SKM-1 treated with dmso at 0.1 percent for 144 hours (cell line): ENCODE measurements at regions not wholly inside any gene's neighbourhood (a gene's known extent, or its start where the extent isn't known, plus 50 kb on each side); places are given as distances from the start of the nearest gene placed in this dataset.
"Not testable (repeated sequence)": the region's sequence is repeated elsewhere in the genome, so short reads cannot be mapped to it uniquely, and the experiment has no call there.

Experiments
- DNase-seq: peaks from one replicate; lab custom pipeline; 2025; ENCODE audit not compliant: unreplicated experiment; lab: John Stamatoyannopoulos, UW

DNA sequence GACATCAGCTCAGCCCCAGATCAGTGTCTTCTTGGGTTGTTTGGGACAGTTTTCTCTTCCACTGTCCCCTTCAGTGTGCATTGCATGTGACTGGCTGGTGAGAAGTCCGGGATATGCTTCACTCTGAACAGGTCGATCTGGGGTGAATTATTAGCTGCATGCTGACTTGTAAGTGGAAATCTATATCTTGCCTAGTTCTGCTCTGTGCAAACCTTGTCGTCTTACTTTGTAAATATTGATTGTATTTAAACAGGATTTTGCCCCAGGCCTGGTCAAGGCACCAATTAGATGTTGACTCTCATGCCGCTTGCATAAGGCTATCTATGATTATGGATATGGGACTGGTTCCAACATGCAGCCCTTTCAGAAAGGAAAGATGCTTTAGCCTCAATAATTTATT is 669.7 kb downstream of the TYW1 start:
- DNase-seq: not testable (repeated sequence)

DNA sequence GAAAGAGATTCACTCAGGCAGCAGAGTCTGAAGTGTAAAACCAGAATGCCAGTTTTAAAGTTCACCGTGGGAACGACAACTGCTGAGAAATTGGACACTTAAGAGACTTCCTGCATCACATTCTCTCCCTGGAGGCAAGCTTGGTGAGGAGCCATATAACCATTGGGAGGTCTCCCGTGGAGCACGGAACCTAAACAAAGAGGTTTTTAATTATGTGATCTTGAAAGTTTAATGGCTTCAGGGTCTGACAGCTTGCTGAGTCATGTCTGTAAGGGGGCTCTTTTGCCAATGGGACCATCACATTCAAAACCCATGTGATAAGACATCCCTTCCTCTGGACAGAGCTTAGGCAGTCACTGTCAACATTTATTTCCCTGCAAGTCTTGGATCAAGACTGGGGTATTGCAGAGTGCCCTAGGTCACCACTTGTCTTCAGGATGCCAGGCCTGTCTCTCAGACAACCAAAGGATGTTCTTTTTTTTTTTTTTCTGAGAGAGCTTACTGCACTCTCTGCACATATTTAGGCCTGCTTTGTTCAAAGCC is 674.4 kb downstream of the TYW1 start:
- no peak for DNase-seq

DNA sequence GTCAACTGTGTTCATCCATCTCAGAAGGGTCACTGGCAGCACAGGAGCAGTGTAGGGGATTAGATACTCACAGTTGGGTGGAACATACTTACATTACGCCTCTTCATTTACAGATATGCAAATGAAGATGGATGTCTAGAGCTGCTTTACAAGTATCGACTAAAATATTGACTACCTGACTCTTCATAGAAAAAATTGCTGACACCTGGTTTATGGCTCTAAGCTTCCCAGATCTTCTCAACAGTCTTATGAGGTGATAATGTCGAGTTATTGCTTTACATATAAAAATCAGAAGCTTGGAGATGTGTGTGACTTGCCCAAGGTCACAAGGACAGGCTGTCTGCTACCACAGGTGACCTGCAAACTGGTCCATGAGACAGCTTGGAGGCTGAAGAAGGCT is 677.2 kb downstream of the TYW1 start:
- DNase-seq: no peak

DNA sequence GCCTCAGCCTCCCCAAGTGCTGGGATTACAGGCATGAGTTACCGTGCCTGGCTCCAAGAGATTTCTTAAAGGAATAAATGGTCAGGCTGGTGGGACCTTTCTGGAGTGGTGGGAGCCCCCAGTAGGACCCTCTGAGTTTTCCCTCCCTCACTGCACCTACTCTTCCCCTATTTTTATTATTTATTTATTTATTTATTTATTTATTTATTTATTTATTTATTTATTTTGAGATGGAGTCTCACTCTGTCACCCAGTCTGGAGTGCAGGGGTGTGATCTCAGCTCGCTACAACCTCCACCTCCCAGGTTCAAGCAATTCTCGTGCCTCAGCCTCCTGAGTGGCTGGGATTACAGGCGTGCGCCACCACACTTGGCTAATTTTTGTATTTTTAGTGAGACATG is 678.2 kb downstream of the TYW1 start:
- DNase-seq: not testable (repeated sequence)

DNA sequence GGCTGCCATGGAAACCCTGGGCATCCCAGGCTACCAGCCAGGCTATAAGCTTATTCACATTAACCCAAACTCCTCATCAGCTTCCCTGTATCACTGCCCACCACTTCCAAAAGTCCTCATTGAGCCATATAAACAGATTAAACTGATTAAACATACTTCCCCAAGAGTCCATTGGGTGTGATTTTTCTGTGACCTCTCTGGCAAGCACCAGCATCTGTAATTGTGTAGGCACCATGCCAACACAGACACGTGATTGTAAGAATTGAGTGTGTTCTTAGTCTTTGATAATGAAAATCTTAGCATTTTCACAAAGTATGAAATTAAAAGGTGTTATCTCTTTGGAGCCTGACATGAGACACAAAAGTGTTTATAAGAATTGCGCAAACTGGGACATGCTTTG is 679.3 kb downstream of the TYW1 start:
- no peak for DNase-seq

DNA sequence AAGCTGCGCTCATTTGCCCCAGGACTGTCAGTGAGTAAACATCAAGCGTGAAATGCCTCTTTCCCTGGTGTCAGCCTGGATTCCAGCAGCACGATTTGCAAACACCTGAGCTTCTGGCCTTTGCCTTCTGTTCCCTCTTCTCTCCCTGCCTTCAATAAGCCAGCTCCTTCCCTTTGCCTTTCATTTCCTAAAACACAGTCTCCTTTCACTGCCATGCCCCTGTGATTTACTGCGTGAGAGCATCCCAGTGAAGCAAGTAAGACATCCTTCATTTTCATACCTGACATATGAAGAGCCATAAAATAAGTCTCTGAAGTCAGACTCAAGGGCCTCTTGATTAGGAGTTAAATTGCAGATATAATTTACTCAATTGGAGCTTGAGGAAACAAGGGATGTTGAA is 681.8 kb downstream of the TYW1 start:
- DNase-seq: no peak

DNA sequence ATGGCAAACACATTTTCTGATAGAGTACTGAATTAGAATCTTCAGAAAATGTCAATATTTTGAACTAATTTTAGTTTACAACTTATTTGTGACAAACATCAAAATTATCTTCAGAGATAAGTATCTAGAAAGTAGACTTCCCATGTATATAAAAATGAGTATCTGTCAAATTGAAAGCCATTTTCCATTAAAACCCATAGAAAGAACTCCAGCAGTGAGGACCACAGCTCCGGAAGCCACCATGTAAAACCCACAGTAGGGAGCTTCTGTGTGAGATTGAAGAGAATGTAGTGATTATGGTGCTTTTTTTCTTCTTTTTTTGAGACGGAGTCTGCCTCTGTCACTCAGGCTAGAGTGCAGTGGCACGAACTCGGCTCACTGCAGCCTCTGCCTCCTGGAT is 687.0 kb downstream of the TYW1 start:
- no peak for DNase-seq

DNA sequence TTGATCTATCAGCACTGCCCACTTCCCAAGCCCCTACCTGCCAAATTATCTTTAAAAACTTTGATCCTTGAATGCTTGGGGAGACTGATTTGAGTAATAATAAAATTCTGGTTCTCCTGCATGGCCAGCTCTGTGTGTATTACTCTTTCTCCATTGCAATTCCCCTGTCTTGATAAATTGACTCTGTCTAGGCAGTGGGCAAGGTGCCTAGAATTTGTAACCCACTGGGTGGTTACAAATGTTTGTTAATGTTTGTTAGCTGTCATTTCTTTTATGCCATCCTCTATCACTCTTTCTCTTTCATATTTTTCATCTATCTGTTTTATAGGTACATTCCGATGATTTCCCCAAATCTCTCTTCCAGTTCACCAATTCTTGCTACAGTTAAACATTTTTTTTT is 694.1 kb downstream of the TYW1 start:
- DNase-seq: no peak

DNA sequence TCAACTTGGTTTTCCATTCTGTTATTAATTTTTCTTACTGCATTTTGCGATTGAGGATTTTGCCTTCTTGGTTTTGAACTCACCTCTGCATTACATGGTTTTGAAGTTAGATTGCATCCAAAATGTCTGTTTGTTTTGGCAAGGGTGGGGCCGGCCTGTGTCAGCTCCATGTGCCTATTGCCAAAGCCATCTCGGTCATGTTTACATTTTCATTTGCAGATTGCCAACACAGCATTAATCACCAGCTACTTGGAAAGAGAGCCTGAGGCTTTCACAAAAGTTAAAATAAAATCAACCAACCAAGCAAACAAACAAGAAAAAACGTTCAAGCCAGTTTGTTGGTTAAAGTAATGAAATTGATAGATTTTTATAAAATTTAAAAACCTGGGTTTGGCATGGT is 695.8 kb downstream of the TYW1 start:
- no peak for DNase-seq

DNA sequence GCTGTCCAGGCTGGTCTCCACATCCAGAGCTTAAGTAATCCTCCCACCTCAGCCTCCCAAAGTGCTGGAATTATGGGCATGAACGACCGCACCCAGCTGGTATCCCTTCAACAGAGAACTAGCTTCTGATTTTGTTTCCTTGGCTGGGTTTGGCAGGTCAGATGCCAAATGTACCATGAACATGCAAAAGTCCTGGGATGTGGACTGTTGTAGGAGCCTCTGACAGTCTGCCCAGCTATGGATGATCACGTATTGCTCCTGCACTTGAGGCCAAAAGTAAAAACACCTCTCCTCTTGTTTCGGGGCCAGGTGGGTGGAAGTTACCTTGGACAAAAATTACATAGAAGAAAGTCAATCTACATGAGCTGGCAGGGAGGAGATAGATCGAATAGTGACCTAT is 699.5 kb downstream of the TYW1 start:
- no peak for DNase-seq

DNA sequence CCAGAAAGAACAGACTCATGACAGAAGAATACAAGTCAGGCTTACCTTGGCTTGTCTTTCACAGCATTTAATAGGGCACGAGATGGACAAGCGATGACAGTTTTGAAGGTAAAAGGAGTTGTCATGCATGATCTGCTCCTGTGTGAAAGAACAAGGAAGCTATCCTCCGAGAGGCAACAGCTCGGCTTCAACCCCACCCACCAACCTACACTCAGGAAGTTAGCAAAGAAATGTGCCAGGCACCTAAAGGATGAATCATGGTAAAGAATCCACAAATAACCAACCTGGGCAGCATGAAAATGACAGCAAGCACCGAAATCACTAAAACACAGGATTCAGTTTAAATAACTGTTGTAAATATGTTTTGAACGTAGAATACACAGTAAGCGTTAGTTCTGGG is 700.2 kb downstream of the TYW1 start:
- no peak for DNase-seq

DNA sequence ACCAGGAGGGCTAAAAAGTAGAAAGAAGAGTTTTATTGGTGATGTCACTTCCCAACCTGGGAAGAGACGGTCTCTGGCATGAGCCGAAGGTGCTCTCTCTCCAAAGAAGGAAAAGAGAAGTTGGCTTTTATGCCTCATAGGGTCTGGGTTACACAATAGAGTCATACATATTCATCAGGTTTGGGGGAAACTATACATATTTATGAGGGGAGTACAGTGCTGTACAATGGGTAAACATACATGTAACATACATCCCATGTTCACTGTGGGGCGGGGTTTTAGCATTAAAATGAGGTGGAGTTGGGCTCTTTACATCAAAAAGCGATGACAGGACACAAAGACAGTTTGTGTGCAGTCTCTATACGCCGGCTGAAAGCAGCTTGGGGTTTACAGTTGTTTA is 701.7 kb downstream of the TYW1 start:
- no peak for DNase-seq

DNA sequence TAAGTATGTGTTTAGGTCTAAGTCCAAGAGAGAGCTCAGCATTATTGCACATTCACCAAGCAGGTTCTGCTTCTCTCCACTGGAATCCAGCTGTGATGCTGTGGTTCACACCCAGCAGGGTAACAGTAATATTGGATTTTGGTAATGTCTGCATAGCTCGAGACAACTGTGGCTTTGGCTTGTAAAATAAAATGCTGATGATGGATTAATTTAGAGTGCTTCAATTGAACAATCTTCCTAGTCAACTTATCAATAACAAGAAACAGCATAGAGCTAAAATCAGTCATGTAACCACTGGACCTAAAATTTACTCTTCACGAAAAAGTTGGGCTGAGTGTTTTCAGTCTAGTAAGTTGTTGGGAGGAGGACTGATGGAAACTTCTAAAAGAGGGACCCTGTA is 709.2 kb downstream of the TYW1 start:
- no peak for DNase-seq

DNA sequence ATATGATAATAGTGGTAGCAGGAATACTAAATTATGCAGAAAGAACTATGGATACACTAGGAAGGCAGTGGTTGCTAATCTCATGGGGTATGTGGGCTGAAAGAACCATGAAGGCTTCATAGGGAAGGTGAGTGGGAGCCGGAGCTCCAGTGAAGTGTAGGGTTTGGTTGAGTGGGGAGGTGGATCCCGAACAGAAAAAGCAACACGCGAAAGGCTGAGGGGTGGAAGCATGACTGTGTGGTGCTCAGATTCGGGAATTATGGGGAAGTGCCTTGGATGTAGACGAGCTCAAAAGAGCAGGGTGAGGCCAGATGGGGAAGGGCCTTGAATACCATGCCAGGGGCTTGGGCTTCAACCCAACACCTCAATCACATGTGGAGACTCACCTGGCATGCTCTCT is 715.1 kb downstream of the TYW1 start:
- DNase-seq: no peak

DNA sequence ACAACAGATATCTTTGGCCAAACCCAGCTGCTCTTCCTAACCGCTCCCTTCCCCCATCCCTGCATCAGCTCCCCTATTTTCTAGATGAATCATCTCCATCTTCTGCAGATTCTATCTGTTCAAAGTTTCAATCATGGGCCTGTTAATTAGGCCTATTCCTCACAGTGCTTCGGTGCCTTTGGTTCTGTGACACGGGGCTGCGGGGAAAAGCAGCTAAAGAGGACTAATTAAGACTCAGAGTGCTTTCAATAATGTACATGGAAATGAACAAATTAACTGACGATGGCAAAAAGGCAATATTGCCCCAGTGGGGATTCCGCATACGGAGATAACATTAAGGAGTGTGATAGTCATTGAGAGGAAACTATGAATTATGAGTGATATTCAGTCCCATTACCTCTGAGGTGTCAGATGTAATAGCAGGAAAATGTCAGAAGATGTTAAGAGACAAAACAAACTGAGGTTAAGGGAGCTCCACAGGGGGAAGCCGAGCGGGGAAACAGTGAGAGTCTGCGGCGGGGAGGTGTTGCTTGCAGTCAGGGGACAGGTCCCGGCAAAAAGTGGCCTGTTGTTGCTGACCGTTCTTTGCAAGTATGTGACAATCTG is 716.9 kb downstream of the TYW1 start:
- DNase-seq: no peak

DNA sequence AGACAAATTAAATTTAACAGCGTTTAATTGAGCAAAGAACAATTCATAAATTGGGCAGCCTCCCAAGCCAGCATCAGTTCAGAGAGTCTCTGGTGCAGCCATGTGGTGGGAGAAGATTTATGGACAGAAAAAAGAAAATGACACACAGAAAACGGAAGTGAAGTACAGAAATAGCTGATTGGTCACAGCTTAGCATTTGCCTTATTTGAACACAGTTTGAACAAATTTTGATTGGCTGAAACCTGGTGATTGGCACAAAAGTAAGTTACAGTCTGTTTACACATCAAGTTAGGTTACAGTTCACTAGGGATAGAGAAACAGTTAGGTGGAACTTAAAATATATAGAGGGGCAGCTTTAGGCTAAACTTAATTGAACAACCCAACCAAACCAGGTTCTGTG is 720.1 kb downstream of the TYW1 start:
- no peak for DNase-seq

DNA sequence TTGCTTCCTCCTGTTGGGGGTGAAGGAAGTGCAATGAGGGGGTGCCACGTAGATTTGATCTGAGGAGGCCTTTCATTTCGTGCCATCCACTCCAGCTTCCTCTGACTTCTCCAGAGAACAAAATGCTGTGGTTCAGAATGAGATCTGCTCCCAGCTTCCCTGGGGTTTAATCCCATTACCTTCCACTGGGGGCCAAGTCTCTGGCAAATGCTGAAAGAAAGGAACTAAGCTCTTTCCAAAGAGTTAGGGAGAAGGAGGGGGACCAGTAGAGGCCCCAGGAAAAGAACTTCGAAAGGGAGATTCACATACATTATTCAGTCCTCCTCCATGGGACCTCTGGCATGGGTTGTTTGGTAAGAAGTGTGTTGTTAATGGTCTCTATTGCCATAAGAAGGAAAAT is 727.0 kb downstream of the TYW1 start:
- no peak for DNase-seq

DNA sequence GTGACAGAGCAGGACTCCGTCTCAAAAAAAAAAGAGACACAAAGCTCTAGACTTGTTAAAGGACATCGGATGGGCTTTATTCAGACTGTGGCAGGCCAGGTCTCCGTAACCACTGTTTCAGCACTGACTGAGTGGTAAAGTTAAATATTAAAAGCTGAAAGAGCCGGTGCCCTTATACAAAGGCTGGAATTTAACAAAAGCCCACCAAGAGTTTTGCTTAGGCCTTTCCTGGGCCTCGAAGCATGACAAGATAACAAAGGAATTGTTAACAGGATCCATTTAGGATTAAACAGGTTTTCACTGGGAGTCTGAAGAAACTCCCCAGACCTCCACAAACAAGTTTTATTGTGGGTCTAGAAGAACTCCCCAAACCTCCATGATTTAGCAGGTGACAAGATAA is 727.8 kb downstream of the TYW1 start:
- DNase-seq: no peak

DNA sequence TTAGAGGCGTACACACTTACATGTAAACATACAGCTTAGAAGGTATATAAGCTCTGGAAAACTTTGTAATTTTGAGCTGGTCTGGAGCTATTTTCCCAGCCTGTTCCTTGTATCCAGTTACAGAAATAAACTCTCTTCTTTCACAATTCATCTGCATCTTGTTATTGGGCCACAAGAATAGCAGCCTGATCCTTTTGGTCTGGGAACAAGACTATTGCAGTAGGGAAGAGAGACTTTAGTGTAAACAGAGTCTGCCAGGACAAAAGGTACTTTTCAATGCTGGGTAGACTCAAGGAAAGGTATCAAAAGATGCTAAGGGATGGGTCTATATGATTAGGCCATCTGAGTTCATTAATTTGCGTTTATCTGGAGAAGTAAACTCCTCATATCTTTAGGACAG is 728.3 kb downstream of the TYW1 start:
- DNase-seq: no peak

DNA sequence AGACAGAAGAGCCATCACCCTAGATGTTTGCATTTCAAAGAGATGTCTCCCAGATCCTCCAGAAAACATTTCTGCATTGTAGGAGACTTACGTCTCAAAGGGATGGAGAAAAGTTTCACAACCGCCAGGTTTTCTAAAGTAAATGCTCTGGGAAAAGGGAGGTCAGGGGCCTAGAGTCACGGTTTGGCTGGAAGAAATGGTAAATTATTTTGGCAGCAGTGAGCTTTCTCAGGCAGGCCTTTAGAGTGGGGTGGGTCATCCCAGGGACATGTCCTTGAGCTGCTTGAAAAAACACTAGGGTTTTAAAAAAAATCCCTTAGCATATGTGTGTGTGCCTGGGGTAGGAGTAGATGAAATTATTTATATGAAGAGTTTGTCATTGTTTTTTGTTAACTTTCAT is 728.8 kb downstream of the TYW1 start:
- DNase-seq: no peak

DNA sequence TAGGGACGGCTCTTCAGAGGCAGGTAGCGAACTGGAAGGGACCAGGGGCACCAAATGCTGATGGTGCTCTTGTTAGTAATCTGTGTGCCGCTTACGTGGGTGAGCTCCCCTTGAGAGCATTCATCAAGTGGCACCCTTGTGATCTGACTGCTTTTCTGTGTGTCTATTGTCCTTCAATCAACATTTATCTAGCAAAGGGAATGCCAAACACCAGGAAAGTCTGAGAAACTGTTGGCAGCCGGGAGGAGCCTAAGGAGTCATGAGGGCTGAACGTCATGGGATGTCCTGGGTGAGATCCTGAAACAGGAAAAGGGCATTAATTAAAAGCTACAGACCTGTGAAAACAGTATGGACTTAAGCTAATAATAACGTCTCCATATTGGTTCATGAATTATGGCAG is 733.1 kb downstream of the TYW1 start:
- DNase-seq: no peak

DNA sequence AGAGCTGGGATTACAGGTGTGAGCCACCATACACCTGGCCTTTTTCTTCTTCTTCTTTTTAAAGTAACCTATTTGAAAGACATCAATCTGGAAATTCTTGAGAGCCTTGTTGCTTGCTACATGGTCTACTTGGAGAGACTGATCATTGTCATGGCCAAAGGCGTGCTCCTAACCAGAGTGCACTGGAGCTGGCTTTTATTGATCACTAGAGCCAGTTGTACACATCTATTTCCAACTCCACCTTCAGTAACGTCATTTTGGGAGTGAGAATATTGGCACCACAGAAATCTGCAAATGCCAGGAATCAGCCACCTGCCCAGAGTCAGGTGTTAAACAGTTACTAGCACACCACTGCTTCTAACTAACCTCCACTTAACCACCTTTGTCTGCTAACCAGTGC is 735.1 kb downstream of the TYW1 start:
- DNase-seq: no peak

DNA sequence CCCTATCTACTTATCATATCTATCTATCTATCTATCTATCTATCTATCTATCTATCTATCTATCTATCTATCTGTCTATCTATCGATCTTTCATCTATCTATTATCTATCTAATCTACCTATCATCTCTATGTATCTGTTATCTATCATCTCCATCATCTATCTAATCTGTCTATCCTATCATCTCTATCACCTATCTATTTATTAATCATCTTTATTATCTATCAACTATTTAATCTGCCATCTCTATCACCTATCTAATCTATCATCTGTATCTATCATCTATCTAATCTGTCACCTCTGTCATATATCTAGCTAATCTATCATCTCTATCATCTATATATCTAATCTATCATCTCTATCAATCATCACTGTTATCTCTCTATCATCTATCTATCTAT is 736.3 kb downstream of the TYW1 start:
- DNase-seq: no peak

DNA sequence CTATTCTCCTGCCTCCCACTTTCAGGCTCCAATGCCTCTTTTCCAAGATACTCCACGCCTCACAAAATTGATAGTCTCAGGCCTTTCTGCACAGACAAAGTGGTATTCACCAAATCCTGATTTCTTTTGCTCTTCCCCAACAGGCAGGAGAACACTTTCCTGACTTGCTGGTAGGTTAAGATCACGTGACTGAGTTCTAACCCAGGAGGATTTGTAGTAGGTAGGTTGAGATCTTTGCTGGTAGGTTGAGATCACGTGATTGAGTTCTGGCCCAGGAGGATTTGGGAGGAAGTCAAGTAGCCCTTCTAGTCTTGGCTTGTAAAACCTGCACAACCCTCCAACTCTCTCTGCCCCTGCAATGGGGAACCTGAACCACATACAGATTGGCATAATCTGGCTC is 741.5 kb downstream of the TYW1 start:
- DNase-seq: no peak
